Activated T-cell treated with anti-CD3 and anti-CD28 coated beads for 24 hours (primary cell): ENCODE measurements at regions not wholly inside any gene's neighbourhood (a gene's known extent, or its start where the extent isn't known, plus 50 kb on each side); places are given as distances from the start of the nearest gene placed in this dataset.
A peak's percentile ranks its signal among the peaks of the same experiment; 100 is the strongest.
"Not testable (repeated sequence)": the region's sequence is repeated elsewhere in the genome, so short reads cannot be mapped to it uniquely, and the experiment has no call there.

Experiments used
- DNase-seq: peaks from one replicate; pipeline ENCODE4 v3.0.0-alpha.2; 2020; ENCODE audit warnings: low read depth

- no peak for DNase-seq
Observed at GRCh38 chr1:192477630-192478029, 97.9 kb upstream of the RGS1 start.

- no peak for DNase-seq
Observed at GRCh38 chr1:192485692-192486436, 89.7 kb upstream of the RGS1 start.

GRCh38 chr1:192488058-192488457 lies 87.5 kb upstream of the RGS1 start:
- no peak for DNase-seq

- DNase-seq = no peak
Observed at GRCh38 chr1:192489047-192489446, 86.5 kb upstream of the RGS1 start.

GRCh38 chr1:192489748-192490147 lies 85.8 kb upstream of the RGS1 start:
- DNase-seq = no peak

- no peak for DNase-seq
Observed at GRCh38 chr1:192491804-192492554, 83.6 kb upstream of the RGS1 start.

GRCh38 chr1:192493584-192493983 lies 82.0 kb upstream of the RGS1 start:
- no peak for DNase-seq

- DNase-seq = no peak
Observed at GRCh38 chr1:192496369-192497056, 79.1 kb upstream of the RGS1 start.

GRCh38 chr1:192497214-192497794 lies 78.3 kb upstream of the RGS1 start:
- DNase-seq = no peak

- DNase-seq = not testable (repeated sequence)
Observed at GRCh38 chr1:192498092-192498491, 77.5 kb upstream of the RGS1 start.

- DNase-seq = not testable (repeated sequence)
Observed at GRCh38 chr1:192499061-192499581, 76.5 kb upstream of the RGS1 start.

- DNase-seq = not testable (repeated sequence)
Observed at GRCh38 chr1:192500541-192500940, 75.0 kb upstream of the RGS1 start.

GRCh38 chr1:192506741-192507155 lies 68.8 kb upstream of the RGS1 start:
- no peak for DNase-seq

- no peak for DNase-seq
Observed at GRCh38 chr1:192512426-192513162, 63.0 kb upstream of the RGS1 start.

GRCh38 chr1:192513196-192513595 lies 62.4 kb upstream of the RGS1 start:
- no peak for DNase-seq

GRCh38 chr1:192513697-192514096 lies 61.9 kb upstream of the RGS1 start:
- DNase-seq = no peak

- peak; percentile 65 for DNase-seq
Observed at GRCh38 chr1:192516776-192517297, 58.7 kb upstream of the RGS1 start.

GRCh38 chr1:192517716-192518355 lies 57.7 kb upstream of the RGS1 start:
- not testable (repeated sequence) for DNase-seq

GRCh38 chr1:192518700-192519099 lies 56.9 kb upstream of the RGS1 start:
- no peak for DNase-seq

- no peak for DNase-seq
Observed at GRCh38 chr1:192521734-192522133, 53.8 kb upstream of the RGS1 start.

GRCh38 chr1:192522673-192523072 lies 52.9 kb upstream of the RGS1 start:
- DNase-seq = no peak
